ENCODE measurements at regions not wholly inside any gene's neighbourhood (a gene's known extent, or its start where the extent isn't known, plus 50 kb on each side); places are given as distances from the start of the nearest gene placed in this dataset.

GRCh38 chr5:109584986-109585599 is 104.6 kb upstream of the MAN2A1 start:
- WGBS (ENCODE audit: insufficient coverage, insufficient read length), result no CpG with 5 or more reads among the region's 4 CpGs
- Histone ChIP-seq H3K9me3 (ENCODE audit: control insufficient read depth, insufficient read depth, low read length) (no peaks in the 10 kb centered on the region), H3K27me3 (ENCODE audit: control insufficient read depth, insufficient read depth, low read length) (no peaks in the 10 kb centered on the region), H3K4me1 (ENCODE audit: control insufficient read depth, insufficient read depth, low read length) (no peaks in the 10 kb centered on the region), H3K36me3 (ENCODE audit: control insufficient read depth, insufficient read depth, low read length) (no peaks in the 10 kb centered on the region), H3K4me3 (ENCODE audit: low read length) (no peak overlapping the region), H3K27ac (ENCODE audit: low read length) (no peak overlapping the region)
- DNase-seq (ENCODE audit: low read depth, low spot score), result no peak

GRCh38 chr5:109580225-109580624 is 109.5 kb upstream of the MAN2A1 start:
- no peak overlapping the region for H3K4me3 ChIP-seq (ENCODE audit: low read length)
- no peak for DNase-seq (ENCODE audit: low read depth, low spot score)
- H3K27ac ChIP-seq (ENCODE audit: low read length), result no peak overlapping the region
- no peaks in the 10 kb centered on the region for H3K27me3 ChIP-seq (ENCODE audit: control insufficient read depth, insufficient read depth, low read length)
- no peaks in the 10 kb centered on the region for H3K36me3 ChIP-seq (ENCODE audit: control insufficient read depth, insufficient read depth, low read length)
- H3K9me3 ChIP-seq (ENCODE audit: control insufficient read depth, insufficient read depth, low read length), result no peaks in the 10 kb centered on the region
- H3K4me1 ChIP-seq (ENCODE audit: control insufficient read depth, insufficient read depth, low read length), result no peaks in the 10 kb centered on the region
- WGBS (ENCODE audit: insufficient coverage, insufficient read length), result no CpG with 5 or more reads among the region's 3 CpGs

- DNase-seq (ENCODE audit: low read depth, low spot score), result no peak
- H3K9me3 ChIP-seq (ENCODE audit: control insufficient read depth, insufficient read depth, low read length), result no peaks in the 10 kb centered on the region
- H3K4me1 ChIP-seq (ENCODE audit: control insufficient read depth, insufficient read depth, low read length), result peaks cover 3% of the 10 kb centered on the region; the same call in 1 of the 2 replicates
- H3K27me3 ChIP-seq (ENCODE audit: control insufficient read depth, insufficient read depth, low read length), result no peaks in the 10 kb centered on the region
- no peak overlapping the region for H3K4me3 ChIP-seq (ENCODE audit: low read length)
- no peak overlapping the region for H3K27ac ChIP-seq (ENCODE audit: low read length)
- no peaks in the 10 kb centered on the region for H3K36me3 ChIP-seq (ENCODE audit: control insufficient read depth, insufficient read depth, low read length)
- WGBS (ENCODE audit: insufficient coverage, insufficient read length), result no CpG with 5 or more reads among the region's 2 CpGs
Observed at GRCh38 chr5:109575506-109575905, 114.2 kb upstream of the MAN2A1 start.

- Histone ChIP-seq H3K27me3 (ENCODE audit: control insufficient read depth, insufficient read depth, low read length) (no peaks in the 10 kb centered on the region), H3K4me1 (ENCODE audit: control insufficient read depth, insufficient read depth, low read length) (peaks cover 3% of the 10 kb centered on the region; the same call in 1 of the 2 replicates), H3K9me3 (ENCODE audit: control insufficient read depth, insufficient read depth, low read length) (no peaks in the 10 kb centered on the region), H3K36me3 (ENCODE audit: control insufficient read depth, insufficient read depth, low read length) (no peaks in the 10 kb centered on the region), H3K4me3 (ENCODE audit: low read length) (no peak overlapping the region), H3K27ac (ENCODE audit: low read length) (no peak overlapping the region)
- no peak for DNase-seq (ENCODE audit: low read depth, low spot score)
Observed at GRCh38 chr5:109574985-109575384, 114.7 kb upstream of the MAN2A1 start.

- no peak for DNase-seq (ENCODE audit: low read depth, low spot score)
- no peaks in the 10 kb centered on the region for H3K9me3 ChIP-seq (ENCODE audit: control insufficient read depth, insufficient read depth, low read length)
- H3K4me3 ChIP-seq (ENCODE audit: low read length), result no peak overlapping the region
- H3K36me3 ChIP-seq (ENCODE audit: control insufficient read depth, insufficient read depth, low read length), result no peaks in the 10 kb centered on the region
- peaks cover 3% of the 10 kb centered on the region; the same call in 1 of the 2 replicates for H3K4me1 ChIP-seq (ENCODE audit: control insufficient read depth, insufficient read depth, low read length)
- WGBS (ENCODE audit: insufficient coverage, insufficient read length), result no CpG with 5 or more reads among the region's 3 CpGs
- no peak overlapping the region for H3K27ac ChIP-seq (ENCODE audit: low read length)
- H3K27me3 ChIP-seq (ENCODE audit: control insufficient read depth, insufficient read depth, low read length), result no peaks in the 10 kb centered on the region
Observed at GRCh38 chr5:109573766-109574165, 116.0 kb upstream of the MAN2A1 start.

GRCh38 chr5:109573256-109573655 is 116.5 kb upstream of the MAN2A1 start:
- peaks cover 3% of the 10 kb centered on the region; the same call in 1 of the 2 replicates for H3K4me1 ChIP-seq (ENCODE audit: control insufficient read depth, insufficient read depth, low read length)
- H3K27ac ChIP-seq (ENCODE audit: low read length), result no peak overlapping the region
- H3K36me3 ChIP-seq (ENCODE audit: control insufficient read depth, insufficient read depth, low read length), result no peaks in the 10 kb centered on the region
- H3K4me3 ChIP-seq (ENCODE audit: low read length), result no peak overlapping the region
- no peaks in the 10 kb centered on the region for H3K9me3 ChIP-seq (ENCODE audit: control insufficient read depth, insufficient read depth, low read length)
- DNase-seq (ENCODE audit: low read depth, low spot score), result no peak
- no peaks in the 10 kb centered on the region for H3K27me3 ChIP-seq (ENCODE audit: control insufficient read depth, insufficient read depth, low read length)
- no CpG with 5 or more reads among the region's 4 CpGs for WGBS (ENCODE audit: insufficient coverage, insufficient read length)

GRCh38 chr5:109571785-109572184 is 117.9 kb upstream of the MAN2A1 start:
- WGBS (ENCODE audit: insufficient coverage, insufficient read length), result no CpG with 5 or more reads among the region's 1 CpG
- no peak for DNase-seq (ENCODE audit: low read depth, low spot score)
- Histone ChIP-seq H3K4me1 (ENCODE audit: control insufficient read depth, insufficient read depth, low read length) (peaks cover 3% of the 10 kb centered on the region; the same call in 1 of the 2 replicates), H3K9me3 (ENCODE audit: control insufficient read depth, insufficient read depth, low read length) (no peaks in the 10 kb centered on the region), H3K36me3 (ENCODE audit: control insufficient read depth, insufficient read depth, low read length) (no peaks in the 10 kb centered on the region), H3K4me3 (ENCODE audit: low read length) (no peak overlapping the region), H3K27me3 (ENCODE audit: control insufficient read depth, insufficient read depth, low read length) (no peaks in the 10 kb centered on the region), H3K27ac (ENCODE audit: low read length) (no peak overlapping the region)

- Histone ChIP-seq H3K9me3 (ENCODE audit: control insufficient read depth, insufficient read depth, low read length) (no peaks in the 10 kb centered on the region), H3K4me3 (ENCODE audit: low read length) (no peak overlapping the region), H3K36me3 (ENCODE audit: control insufficient read depth, insufficient read depth, low read length) (no peaks in the 10 kb centered on the region), H3K4me1 (ENCODE audit: control insufficient read depth, insufficient read depth, low read length) (peaks cover 3% of the 10 kb centered on the region; the same call in 1 of the 2 replicates), H3K27ac (ENCODE audit: low read length) (no peak overlapping the region), H3K27me3 (ENCODE audit: control insufficient read depth, insufficient read depth, low read length) (no peaks in the 10 kb centered on the region)
- no peak for DNase-seq (ENCODE audit: low read depth, low spot score)
- WGBS (ENCODE audit: insufficient coverage, insufficient read length), result no CpG with 5 or more reads among the region's 20 CpGs
Observed at GRCh38 chr5:109570362-109570874, 119.3 kb upstream of the MAN2A1 start.

- Histone ChIP-seq H3K9me3 (ENCODE audit: control insufficient read depth, insufficient read depth, low read length) (no peaks in the 10 kb centered on the region), H3K27me3 (ENCODE audit: control insufficient read depth, insufficient read depth, low read length) (no peaks in the 10 kb centered on the region), H3K36me3 (ENCODE audit: control insufficient read depth, insufficient read depth, low read length) (no peaks in the 10 kb centered on the region), H3K27ac (ENCODE audit: low read length) (no peak overlapping the region), H3K4me3 (ENCODE audit: low read length) (no peak overlapping the region), H3K4me1 (ENCODE audit: control insufficient read depth, insufficient read depth, low read length) (no peaks in the 10 kb centered on the region)
- no CpG with 5 or more reads among the region's 7 CpGs for WGBS (ENCODE audit: insufficient coverage, insufficient read length)
- DNase-seq (ENCODE audit: low read depth, low spot score), result no peak
Observed at GRCh38 chr5:109567374-109568044, 122.2 kb upstream of the MAN2A1 start.

GRCh38 chr5:109566361-109566760 is 123.4 kb upstream of the MAN2A1 start:
- no peak for DNase-seq (ENCODE audit: low read depth, low spot score)
- Histone ChIP-seq H3K27ac (ENCODE audit: low read length) (no peak overlapping the region), H3K27me3 (ENCODE audit: control insufficient read depth, insufficient read depth, low read length) (no peaks in the 10 kb centered on the region), H3K4me1 (ENCODE audit: control insufficient read depth, insufficient read depth, low read length) (no peaks in the 10 kb centered on the region), H3K9me3 (ENCODE audit: control insufficient read depth, insufficient read depth, low read length) (no peaks in the 10 kb centered on the region), H3K36me3 (ENCODE audit: control insufficient read depth, insufficient read depth, low read length) (no peaks in the 10 kb centered on the region), H3K4me3 (ENCODE audit: low read length) (no peak overlapping the region)
- WGBS (ENCODE audit: insufficient coverage, insufficient read length), result no CpG with 5 or more reads among the region's 2 CpGs

- no peaks in the 10 kb centered on the region for H3K9me3 ChIP-seq (ENCODE audit: control insufficient read depth, insufficient read depth, low read length)
- no peaks in the 10 kb centered on the region for H3K4me1 ChIP-seq (ENCODE audit: control insufficient read depth, insufficient read depth, low read length)
- no CpG with 5 or more reads among the region's 1 CpG for WGBS (ENCODE audit: insufficient coverage, insufficient read length)
- H3K4me3 ChIP-seq (ENCODE audit: low read length), result no peak overlapping the region
- H3K27me3 ChIP-seq (ENCODE audit: control insufficient read depth, insufficient read depth, low read length), result no peaks in the 10 kb centered on the region
- no peaks in the 10 kb centered on the region for H3K36me3 ChIP-seq (ENCODE audit: control insufficient read depth, insufficient read depth, low read length)
- no peak overlapping the region for H3K27ac ChIP-seq (ENCODE audit: low read length)
- no peak for DNase-seq (ENCODE audit: low read depth, low spot score)
Observed at GRCh38 chr5:109563739-109564138, 126.0 kb upstream of the MAN2A1 start.
